ENCODE measurements at regions not wholly inside any gene's neighbourhood (a gene's known extent, or its start where the extent isn't known, plus 50 kb on each side); places are given as distances from the start of the nearest gene placed in this dataset.

GRCh38 chr5:44884036-44884435, 75.3 kb downstream of the MRPS30 start:
- Histone ChIP-seq H3K4me3 (ENCODE audit: low read depth, low read length) (no peak overlapping the region), H3K36me3 (ENCODE audit: control insufficient read depth, insufficient read depth, low read length) (no peaks in the 10 kb centered on the region), H3K27me3 (replicated peaks; ENCODE audit: control insufficient read depth, insufficient read depth, low read length) (no peaks in the 10 kb centered on the region), H3K4me1 (no peaks in the 10 kb centered on the region), H3K9me3 (0 out of 2 replicates have a peak, but pooled peaks cover 7% of the 10 kb centered on the region)
- Mint-ChIP-seq H3K27ac (ENCODE audit: unreplicated experiment) (no peak overlapping the region), H3K9me3 (ENCODE audit: unreplicated experiment) (peaks cover 6% of the 10 kb centered on the region), H3K36me3 (ENCODE audit: insufficient read depth, unreplicated experiment) (no peaks in the 10 kb centered on the region), H3K4me1 (ENCODE audit: low read depth, unreplicated experiment) (no peaks in the 10 kb centered on the region), H3K27me3 (ENCODE audit: insufficient read depth, unreplicated experiment) (no peaks in the 10 kb centered on the region), H3K4me3 (ENCODE audit: unreplicated experiment) (no peak overlapping the region)
- DNase-seq, result no peak
- no TSS peak for BruUV-seq (replicated peaks)
- ChIA-PET POLR2A (no interaction called here), CTCF (no interaction called here)
- TF ChIP-seq CTCF (IDR thresholded peaks at IDR 0.05; ENCODE audit: insufficient read depth in 1 of 2, low read depth in 1 of 2, low read length in 1 of 2, severe bottlenecking in 1 of 2, unreplicated experiment in 1 of 2), result no peak
- intact Hi-C loops (cut with micrococcal nuclease; ENCODE audit: unreplicated experiment), result no loop called here

GRCh38 chr5:44885903-44886302, 77.2 kb downstream of the MRPS30 start:
- Mint-ChIP-seq H3K9me3 (ENCODE audit: unreplicated experiment) (peaks cover 6% of the 10 kb centered on the region), H3K4me1 (ENCODE audit: low read depth, unreplicated experiment) (no peaks in the 10 kb centered on the region), H3K27me3 (ENCODE audit: insufficient read depth, unreplicated experiment) (no peaks in the 10 kb centered on the region), H3K27ac (ENCODE audit: unreplicated experiment) (no peak overlapping the region), H3K36me3 (ENCODE audit: insufficient read depth, unreplicated experiment) (no peaks in the 10 kb centered on the region), H3K4me3 (ENCODE audit: unreplicated experiment) (no peak overlapping the region)
- DNase-seq, result no peak
- H3K4me3 ChIP-seq (ENCODE audit: low read depth, low read length), result no peak overlapping the region
- intact Hi-C loops (cut with micrococcal nuclease; ENCODE audit: unreplicated experiment), result no loop called here
- H3K27me3 ChIP-seq (replicated peaks; ENCODE audit: control insufficient read depth, insufficient read depth, low read length), result no peaks in the 10 kb centered on the region
- no peak for TF ChIP-seq CTCF (IDR thresholded peaks at IDR 0.05; ENCODE audit: insufficient read depth in 1 of 2, low read depth in 1 of 2, low read length in 1 of 2, severe bottlenecking in 1 of 2, unreplicated experiment in 1 of 2)
- BruUV-seq (replicated peaks), result no TSS peak
- no peaks in the 10 kb centered on the region for H3K4me1 ChIP-seq
- CTCF ChIA-PET, result no interaction called here
- POLR2A ChIA-PET, result no interaction called here
- H3K9me3 ChIP-seq, result 0 out of 2 replicates have a peak, but pooled peaks cover 7% of the 10 kb centered on the region
- no peaks in the 10 kb centered on the region for H3K36me3 ChIP-seq (ENCODE audit: control insufficient read depth, insufficient read depth, low read length)

GRCh38 chr5:44887722-44888121, 79.0 kb downstream of the MRPS30 start:
- no peak overlapping the region for H3K4me3 Mint-ChIP-seq (ENCODE audit: unreplicated experiment)
- Histone ChIP-seq H3K27me3 (replicated peaks; ENCODE audit: control insufficient read depth, insufficient read depth, low read length) (no peaks in the 10 kb centered on the region), H3K36me3 (ENCODE audit: control insufficient read depth, insufficient read depth, low read length) (no peaks in the 10 kb centered on the region), H3K4me3 (ENCODE audit: low read depth, low read length) (no peak overlapping the region), H3K4me1 (no peaks in the 10 kb centered on the region), H3K9me3 (0 out of 2 replicates have a peak, but pooled peaks cover under 1% of the 10 kb centered on the region)
- H3K9me3 Mint-ChIP-seq (ENCODE audit: unreplicated experiment), result peaks cover 2% of the 10 kb centered on the region
- no peak for DNase-seq
- ChIA-PET CTCF (no interaction called here), POLR2A (no interaction called here)
- no peak overlapping the region for H3K27ac Mint-ChIP-seq (ENCODE audit: unreplicated experiment)
- BruUV-seq (replicated peaks), result no TSS peak
- no peaks in the 10 kb centered on the region for H3K4me1 Mint-ChIP-seq (ENCODE audit: low read depth, unreplicated experiment)
- H3K27me3 Mint-ChIP-seq (ENCODE audit: insufficient read depth, unreplicated experiment), result no peaks in the 10 kb centered on the region
- H3K36me3 Mint-ChIP-seq (ENCODE audit: insufficient read depth, unreplicated experiment), result no peaks in the 10 kb centered on the region
- no peak for TF ChIP-seq CTCF (IDR thresholded peaks at IDR 0.05; ENCODE audit: insufficient read depth in 1 of 2, low read depth in 1 of 2, low read length in 1 of 2, severe bottlenecking in 1 of 2, unreplicated experiment in 1 of 2)
- intact Hi-C loops (cut with micrococcal nuclease; ENCODE audit: unreplicated experiment), result no loop called here
